GM23248 (cell line): ENCODE measurements at regions not wholly inside any gene's neighbourhood (a gene's known extent, or its start where the extent isn't known, plus 50 kb on each side); places are given as distances from the start of the nearest gene placed in this dataset.

ENCODE experiments used
- EZH2 ChIP-seq: fragments of 200-600 bp; sonication (generic); IDR thresholded peaks from 2 replicates; pipeline ENCODE4 v1.6.1; 2018; ENCODE audit warnings: antibody characterized with exemption, mild to moderate bottlenecking; ENCODE audit not compliant: insufficient read depth, poor library complexity, severe bottlenecking
- EZH2phosphoT487 ChIP-seq: fragments of 200-600 bp; sonication (generic); IDR thresholded peaks from 2 replicates; pipeline ENCODE4 v1.6.1; 2018; ENCODE audit warnings: antibody characterized with exemption, moderate library complexity, mild to moderate bottlenecking, low read depth; ENCODE audit not compliant: insufficient read depth

DNA sequence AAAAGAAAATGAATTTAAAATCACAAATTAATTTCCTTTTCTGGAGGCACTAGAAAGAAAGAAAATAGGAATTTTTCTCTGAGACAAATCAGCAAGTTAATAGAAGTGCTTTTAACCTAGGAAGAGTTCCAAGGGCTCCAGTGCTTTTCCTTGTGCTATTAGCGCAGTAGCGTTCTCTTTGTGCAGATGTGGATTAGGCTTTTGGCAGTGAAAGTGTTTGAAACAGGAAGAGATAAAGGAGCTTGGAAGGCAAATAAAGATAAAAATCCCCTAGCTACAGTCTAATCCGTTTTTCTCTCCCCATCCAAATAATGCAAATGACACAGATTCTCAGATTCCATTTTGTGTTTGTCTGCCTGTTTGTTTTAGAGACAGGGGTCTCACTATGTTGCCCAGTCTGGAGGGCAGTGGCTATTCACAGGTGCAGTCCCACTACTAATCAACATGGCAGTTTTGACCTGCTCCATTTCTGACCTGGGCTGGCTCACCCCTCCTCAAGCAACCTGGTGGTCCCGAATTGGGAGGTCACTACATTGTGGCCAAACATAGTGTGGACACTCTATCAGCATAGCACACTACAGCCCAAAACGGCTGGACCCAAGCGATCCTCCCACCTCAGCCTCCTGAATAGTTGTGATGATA is 166.1 kb downstream of the PAWR start:
- no peak for TF ChIP-seq EZH2
- no peak for TF ChIP-seq EZH2phosphoT487
